ENCODE measurements at regions not wholly inside any gene's neighbourhood (a gene's known extent, or its start where the extent isn't known, plus 50 kb on each side); places are given as distances from the start of the nearest gene placed in this dataset.

GRCh38 chr4:173763389-173763788 is 233.4 kb upstream of the HAND2 start:
- H3K36me3 Mint-ChIP-seq (ENCODE audit: low read depth) = no peaks in the 10 kb centered on the region
- no peak overlapping the region for H3K27ac Mint-ChIP-seq
- no peak for DNase-seq

GRCh38 chr4:173761938-173762337 is 231.9 kb upstream of the HAND2 start:
- Mint-ChIP-seq H3K27me3 (peaks cover 6% of the 10 kb centered on the region), H3K27ac (no peak overlapping the region), H3K9me3 (no peaks in the 10 kb centered on the region), H3K4me3 (no peak overlapping the region), H3K4me1 (ENCODE audit: low read depth) (no peaks in the 10 kb centered on the region), H3K36me3 (ENCODE audit: low read depth) (no peaks in the 10 kb centered on the region)
- DNase-seq = no peak

More at GRCh38 chr4:173763389-173763788, 233.4 kb upstream of the HAND2 start:
- no peaks in the 10 kb centered on the region for H3K4me1 Mint-ChIP-seq (ENCODE audit: low read depth)
- no peak overlapping the region for H3K4me3 Mint-ChIP-seq
- H3K27me3 Mint-ChIP-seq = peaks cover 6% of the 10 kb centered on the region
- no peaks in the 10 kb centered on the region for H3K9me3 Mint-ChIP-seq

GRCh38 chr4:173761236-173761635 is 231.2 kb upstream of the HAND2 start:
- no peaks in the 10 kb centered on the region for H3K4me1 Mint-ChIP-seq (ENCODE audit: low read depth)
- no peaks in the 10 kb centered on the region for H3K9me3 Mint-ChIP-seq
- no peak for DNase-seq
- no peaks in the 10 kb centered on the region for H3K36me3 Mint-ChIP-seq (ENCODE audit: low read depth)
- peaks cover 6% of the 10 kb centered on the region for H3K27me3 Mint-ChIP-seq
- no peak overlapping the region for H3K27ac Mint-ChIP-seq
- no peak overlapping the region for H3K4me3 Mint-ChIP-seq

GRCh38 chr4:173758132-173758531 is 228.1 kb upstream of the HAND2 start:
- no peak overlapping the region for H3K27ac Mint-ChIP-seq
- H3K4me1 Mint-ChIP-seq (ENCODE audit: low read depth) = no peaks in the 10 kb centered on the region
- no peak for DNase-seq
- no peak overlapping the region for H3K4me3 Mint-ChIP-seq
- no peaks in the 10 kb centered on the region for H3K9me3 Mint-ChIP-seq
- peaks cover 6% of the 10 kb centered on the region for H3K27me3 Mint-ChIP-seq
- H3K36me3 Mint-ChIP-seq (ENCODE audit: low read depth) = no peaks in the 10 kb centered on the region

GRCh38 chr4:173753408-173753807 is 223.4 kb upstream of the HAND2 start:
- H3K27me3 Mint-ChIP-seq = peaks cover 2% of the 10 kb centered on the region
- no peaks in the 10 kb centered on the region for H3K4me1 Mint-ChIP-seq (ENCODE audit: low read depth)

GRCh38 chr4:173752610-173753230 is 222.7 kb upstream of the HAND2 start:
- H3K36me3 Mint-ChIP-seq (ENCODE audit: low read depth) = no peaks in the 10 kb centered on the region
- no peak overlapping the region for H3K27ac Mint-ChIP-seq
- H3K4me1 Mint-ChIP-seq (ENCODE audit: low read depth) = no peaks in the 10 kb centered on the region
- no peak overlapping the region for H3K4me3 Mint-ChIP-seq
- H3K9me3 Mint-ChIP-seq = no peaks in the 10 kb centered on the region
- no peak for DNase-seq
- H3K27me3 Mint-ChIP-seq = peaks cover 2% of the 10 kb centered on the region

More at GRCh38 chr4:173753408-173753807, 223.4 kb upstream of the HAND2 start:
- H3K36me3 Mint-ChIP-seq (ENCODE audit: low read depth) = no peaks in the 10 kb centered on the region
- no peak for DNase-seq
- no peaks in the 10 kb centered on the region for H3K9me3 Mint-ChIP-seq
- no peak overlapping the region for H3K4me3 Mint-ChIP-seq
- H3K27ac Mint-ChIP-seq = no peak overlapping the region

- Mint-ChIP-seq H3K36me3 (ENCODE audit: low read depth) (no peaks in the 10 kb centered on the region), H3K27me3 (peaks cover 2% of the 10 kb centered on the region), H3K4me3 (no peak overlapping the region), H3K4me1 (ENCODE audit: low read depth) (no peaks in the 10 kb centered on the region), H3K27ac (no peak overlapping the region), H3K9me3 (no peaks in the 10 kb centered on the region)
- DNase-seq = no peak
Measured at GRCh38 chr4:173748353-173748752, 218.3 kb upstream of the HAND2 start.

GRCh38 chr4:173747537-173748257 is 217.7 kb upstream of the HAND2 start:
- no peaks in the 10 kb centered on the region for H3K9me3 Mint-ChIP-seq
- no peak for DNase-seq
- H3K27ac Mint-ChIP-seq = no peak overlapping the region
- H3K36me3 Mint-ChIP-seq (ENCODE audit: low read depth) = no peaks in the 10 kb centered on the region
- peaks cover 2% of the 10 kb centered on the region for H3K27me3 Mint-ChIP-seq
- no peak overlapping the region for H3K4me3 Mint-ChIP-seq
- H3K4me1 Mint-ChIP-seq (ENCODE audit: low read depth) = no peaks in the 10 kb centered on the region

- DNase-seq = no peak
- Mint-ChIP-seq H3K27me3 (no peaks in the 10 kb centered on the region), H3K27ac (no peak overlapping the region), H3K36me3 (ENCODE audit: low read depth) (no peaks in the 10 kb centered on the region), H3K4me1 (ENCODE audit: low read depth) (no peaks in the 10 kb centered on the region), H3K4me3 (no peak overlapping the region), H3K9me3 (no peaks in the 10 kb centered on the region)
Measured at GRCh38 chr4:173746424-173746823, 216.4 kb upstream of the HAND2 start.

GRCh38 chr4:173745765-173746164 is 215.7 kb upstream of the HAND2 start:
- no peaks in the 10 kb centered on the region for H3K4me1 Mint-ChIP-seq (ENCODE audit: low read depth)
- no peaks in the 10 kb centered on the region for H3K27me3 Mint-ChIP-seq
- H3K27ac Mint-ChIP-seq = no peak overlapping the region
- no peaks in the 10 kb centered on the region for H3K36me3 Mint-ChIP-seq (ENCODE audit: low read depth)
- no peak for DNase-seq
- H3K9me3 Mint-ChIP-seq = no peaks in the 10 kb centered on the region
- H3K4me3 Mint-ChIP-seq = no peak overlapping the region

- no peaks in the 10 kb centered on the region for H3K9me3 Mint-ChIP-seq
- H3K27me3 Mint-ChIP-seq = no peaks in the 10 kb centered on the region
- no peak overlapping the region for H3K4me3 Mint-ChIP-seq
- no peak for DNase-seq
- no peaks in the 10 kb centered on the region for H3K36me3 Mint-ChIP-seq (ENCODE audit: low read depth)
- no peak overlapping the region for H3K27ac Mint-ChIP-seq
- H3K4me1 Mint-ChIP-seq (ENCODE audit: low read depth) = no peaks in the 10 kb centered on the region
Measured at GRCh38 chr4:173736840-173737239, 206.8 kb upstream of the HAND2 start.

- no peak for DNase-seq
- no peaks in the 10 kb centered on the region for H3K27me3 Mint-ChIP-seq
- no peaks in the 10 kb centered on the region for H3K4me1 Mint-ChIP-seq (ENCODE audit: low read depth)
Measured at GRCh38 chr4:173735585-173735984, 205.6 kb upstream of the HAND2 start.

GRCh38 chr4:173735049-173735448 is 205.0 kb upstream of the HAND2 start:
- no peak overlapping the region for H3K27ac Mint-ChIP-seq
- no peak for DNase-seq
- H3K4me3 Mint-ChIP-seq = no peak overlapping the region
- H3K9me3 Mint-ChIP-seq = no peaks in the 10 kb centered on the region
- no peaks in the 10 kb centered on the region for H3K36me3 Mint-ChIP-seq (ENCODE audit: low read depth)
- no peaks in the 10 kb centered on the region for H3K27me3 Mint-ChIP-seq
- no peaks in the 10 kb centered on the region for H3K4me1 Mint-ChIP-seq (ENCODE audit: low read depth)

More at GRCh38 chr4:173735585-173735984, 205.6 kb upstream of the HAND2 start:
- Mint-ChIP-seq H3K4me3 (no peak overlapping the region), H3K27ac (no peak overlapping the region), H3K9me3 (no peaks in the 10 kb centered on the region), H3K36me3 (ENCODE audit: low read depth) (no peaks in the 10 kb centered on the region)

GRCh38 chr4:173731257-173731656 is 201.2 kb upstream of the HAND2 start:
- Mint-ChIP-seq H3K9me3 (peaks cover 11% of the 10 kb centered on the region), H3K36me3 (ENCODE audit: low read depth) (no peaks in the 10 kb centered on the region), H3K4me3 (no peak overlapping the region), H3K27me3 (no peaks in the 10 kb centered on the region), H3K27ac (no peak overlapping the region), H3K4me1 (ENCODE audit: low read depth) (no peaks in the 10 kb centered on the region)
- DNase-seq = no peak

GRCh38 chr4:173722075-173722474 is 192.0 kb upstream of the HAND2 start:
- Mint-ChIP-seq H3K4me1 (ENCODE audit: low read depth) (no peaks in the 10 kb centered on the region), H3K27me3 (no peaks in the 10 kb centered on the region), H3K4me3 (no peak overlapping the region), H3K27ac (no peak overlapping the region), H3K9me3 (peaks cover 12% of the 10 kb centered on the region), H3K36me3 (ENCODE audit: low read depth) (no peaks in the 10 kb centered on the region)
- no peak for DNase-seq
